ENCODE measurements at regions not wholly inside any gene's neighbourhood (a gene's known extent, or its start where the extent isn't known, plus 50 kb on each side); places are given as distances from the start of the nearest gene placed in this dataset.

- ChIA-PET POLR2A (no interaction called here), CTCF (no interaction called here)
- no peak for FAIRE-seq
- no peaks in the 10 kb centered on the region for H3K79me2 ChIP-seq (ENCODE audit: control insufficient read depth, insufficient read depth, low read length)
- no peaks in the 10 kb centered on the region for H4K20me1 ChIP-seq (replicated peaks; ENCODE audit: control insufficient read depth, extremely low read depth, insufficient read depth, low read length)
- no peak overlapping the region for H3K27ac ChIP-seq (ENCODE audit: insufficient read depth, low read depth, low read length)
- TF ChIP-seq GATA2 (IDR thresholded peaks at IDR 0.05; ENCODE audit: insufficient read depth, insufficient read length, low read depth, low read length) (no peak), EZH2 (IDR thresholded peaks at IDR 0.05; ENCODE audit: borderline replicate concordance, low read depth, low read length, severe bottlenecking) (no peak), POLR2A (IDR thresholded peaks at IDR 0.05; ENCODE audit: low read depth, low read length) (no peak), MYC (IDR thresholded peaks at IDR 0.05; ENCODE audit: low read depth, low read length) (no peak), POLR2AphosphoS5 (IDR thresholded peaks at IDR 0.05; ENCODE audit: insufficient read depth, low read depth, low read length) (no peak), CTCF (IDR thresholded peaks at IDR 0.05; ENCODE audit: extremely low read depth in 1 of 2, insufficient read depth in 1 of 2, low read depth in 1 of 2, low read length in 2 of 2) (no peak), FOS (IDR thresholded peaks at IDR 0.05; ENCODE audit: borderline replicate concordance, insufficient read depth, low read length) (no peak), JUN (IDR thresholded peaks at IDR 0.05; ENCODE audit: borderline replicate concordance, insufficient read depth, insufficient read length, low read depth) (no peak)
- TF ChIP-seq, protein P1, sequence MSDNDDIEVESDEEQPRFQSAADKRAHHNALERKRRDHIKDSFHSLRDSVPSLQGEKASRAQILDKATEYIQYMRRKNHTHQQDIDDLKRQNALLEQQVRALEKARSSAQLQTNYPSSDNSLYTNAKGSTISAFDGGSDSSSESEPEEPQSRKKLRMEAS (IDR thresholded peaks at IDR 0.05; ENCODE audit: insufficient read depth, insufficient read length): no peak
- dilution Hi-C loops (cut with MboI; ENCODE audit: extremely low pct_ligation_motif_present, low sequenced_read_pairs): no loop called here
- H3K9me3 ChIP-seq (replicated peaks; ENCODE audit: control insufficient read depth, insufficient read depth, low read length): no peaks in the 10 kb centered on the region
- intact Hi-C loops (cut with micrococcal nuclease): no loop called here
- no peak overlapping the region for H3K4me2 ChIP-seq (ENCODE audit: insufficient read depth, low read length)
- H2AFZ ChIP-seq (ENCODE audit: low read depth, low read length): no peak overlapping the region
- H3K27me3 ChIP-seq (ENCODE audit: control insufficient read depth in 2 of 2, insufficient read depth in 2 of 2, low read length in 2 of 2): no peaks in the 10 kb centered on the region
- no peaks in the 10 kb centered on the region for H3K4me1 ChIP-seq (ENCODE audit: control insufficient read depth, extremely low read depth, insufficient read depth, low read length)
- H3K9me1 ChIP-seq (replicated peaks; ENCODE audit: control insufficient read depth, extremely low read depth, insufficient read depth, low read length): no peaks in the 10 kb centered on the region
- H3K4me3 ChIP-seq (replicated peaks in 1 of 3; ENCODE audit: insufficient read depth in 1 of 3, low read depth in 1 of 3, low read length in 3 of 3): no peak overlapping the region
- H3K9ac ChIP-seq (replicated peaks; ENCODE audit: extremely low read depth, insufficient read depth, low read length): no peak overlapping the region
- no peaks in the 10 kb centered on the region for H3K36me3 ChIP-seq (ENCODE audit: control insufficient read depth in 2 of 2, extremely low read depth in 1 of 2, insufficient read depth in 2 of 2, low read length in 2 of 2)
- BruUV-seq (replicated peaks): no TSS peak
- DNase-seq (ENCODE audit: low read depth, low spot score): no peak
Measured at GRCh38 chr11:96986516-96986915, 596.7 kb downstream of the JRKL start.

Data from endothelial cell of umbilical vein (primary cell).